ENCODE measurements at regions not wholly inside any gene's neighbourhood (a gene's known extent, or its start where the extent isn't known, plus 50 kb on each side); places are given as distances from the start of the nearest gene placed in this dataset.

- H3K4me2 ChIP-seq (ENCODE audit: low read length) = no peak overlapping the region
- H3K23ac ChIP-seq (ENCODE audit: low read length) = no peak overlapping the region
These were observed 248.2 kb upstream of the MAF start for GRCh38 chr16:79848719-79849118.

GRCh38 chr16:79847569-79847968 lies 247.0 kb upstream of the MAF start:
- Histone ChIP-seq H3K27me3 (ENCODE audit: insufficient read depth, low read length) (no peaks in the 10 kb centered on the region), H3K4me1 (ENCODE audit: control insufficient read depth in 1 of 2, insufficient read depth in 2 of 2, low read length in 2 of 2) (no peaks in the 10 kb centered on the region), H2AK5ac (ENCODE audit: low read length) (no peak overlapping the region), H3K79me1 (ENCODE audit: low read length) (no peaks in the 10 kb centered on the region), H4K8ac (ENCODE audit: low read depth, low read length) (no peak overlapping the region), H3K4me3 (ENCODE audit: low read depth, low read length) (no peak overlapping the region), H2BK5ac (ENCODE audit: low read depth, low read length, poor library complexity) (no peak overlapping the region), H3K9me3 (ENCODE audit: insufficient read depth, low read depth, low read length) (no peaks in the 10 kb centered on the region), H3K36me3 (ENCODE audit: control insufficient read depth in 1 of 2, insufficient read depth in 2 of 2, low read length in 2 of 2) (no peaks in the 10 kb centered on the region), H3K9ac (ENCODE audit: low read length) (no peak overlapping the region), H3K4me2 (ENCODE audit: low read length) (no peak overlapping the region), H3K23ac (ENCODE audit: low read length) (no peak overlapping the region), H4K12ac (ENCODE audit: low read depth, low read length) (no peak overlapping the region), H2AFZ (ENCODE audit: insufficient read depth, low read length, poor library complexity) (no peak overlapping the region), H3K27ac (ENCODE audit: low read depth, low read length) (no peak overlapping the region), H3K14ac (ENCODE audit: low read length) (no peak overlapping the region), H4K91ac (ENCODE audit: low read depth, low read length) (no peak overlapping the region), H3K4ac (ENCODE audit: low read depth, low read length) (no peak overlapping the region), H2BK120ac (ENCODE audit: insufficient read depth, low read length, poor library complexity) (no peak overlapping the region), H3K79me2 (ENCODE audit: control insufficient read depth, insufficient read depth, low read length, poor library complexity) (no peaks in the 10 kb centered on the region), H3K18ac (ENCODE audit: low read length) (no peak overlapping the region), H2BK12ac (ENCODE audit: low read length) (no peak overlapping the region)
- no CpG with 5 or more reads among the region's 5 CpGs for WGBS (ENCODE audit: extremely low coverage, insufficient coverage, insufficient read length)
- DNase-seq = no peak

More at GRCh38 chr16:79848719-79849118, 248.2 kb upstream of the MAF start:
- no CpG with 5 or more reads among the region's 6 CpGs for WGBS (ENCODE audit: extremely low coverage, insufficient coverage, insufficient read length)
- Histone ChIP-seq H2BK5ac (ENCODE audit: low read depth, low read length, poor library complexity) (no peak overlapping the region), H4K12ac (ENCODE audit: low read depth, low read length) (no peak overlapping the region), H2AFZ (ENCODE audit: insufficient read depth, low read length, poor library complexity) (no peak overlapping the region), H3K14ac (ENCODE audit: low read length) (no peak overlapping the region), H3K4ac (ENCODE audit: low read depth, low read length) (no peak overlapping the region), H3K36me3 (ENCODE audit: control insufficient read depth in 1 of 2, insufficient read depth in 2 of 2, low read length in 2 of 2) (no peaks in the 10 kb centered on the region), H3K18ac (ENCODE audit: low read length) (no peak overlapping the region), H3K4me3 (ENCODE audit: low read depth, low read length) (no peak overlapping the region), H3K4me1 (ENCODE audit: control insufficient read depth in 1 of 2, insufficient read depth in 2 of 2, low read length in 2 of 2) (no peaks in the 10 kb centered on the region), H2BK12ac (ENCODE audit: low read length) (no peak overlapping the region), H4K8ac (ENCODE audit: low read depth, low read length) (no peak overlapping the region), H3K27me3 (ENCODE audit: insufficient read depth, low read length) (no peaks in the 10 kb centered on the region), H3K27ac (ENCODE audit: low read depth, low read length) (no peak overlapping the region), H3K9me3 (ENCODE audit: insufficient read depth, low read depth, low read length) (no peaks in the 10 kb centered on the region), H3K9ac (ENCODE audit: low read length) (no peak overlapping the region), H2AK5ac (ENCODE audit: low read length) (no peak overlapping the region), H4K91ac (ENCODE audit: low read depth, low read length) (no peak overlapping the region), H2BK120ac (ENCODE audit: insufficient read depth, low read length, poor library complexity) (no peak overlapping the region), H3K79me1 (ENCODE audit: low read length) (no peaks in the 10 kb centered on the region), H3K79me2 (ENCODE audit: control insufficient read depth, insufficient read depth, low read length, poor library complexity) (no peaks in the 10 kb centered on the region)
- DNase-seq = no peak

- no peak overlapping the region for H3K4ac ChIP-seq (ENCODE audit: low read depth, low read length)
- no CpG with 5 or more reads among the region's 7 CpGs for WGBS (ENCODE audit: extremely low coverage, insufficient coverage, insufficient read length)
- H3K4me3 ChIP-seq (ENCODE audit: low read depth, low read length) = no peak overlapping the region
- H3K4me2 ChIP-seq (ENCODE audit: low read length) = no peak overlapping the region
- no peaks in the 10 kb centered on the region for H3K27me3 ChIP-seq (ENCODE audit: insufficient read depth, low read length)
- H3K9ac ChIP-seq (ENCODE audit: low read length) = no peak overlapping the region
- no peak overlapping the region for H3K18ac ChIP-seq (ENCODE audit: low read length)
- H4K91ac ChIP-seq (ENCODE audit: low read depth, low read length) = no peak overlapping the region
- H4K12ac ChIP-seq (ENCODE audit: low read depth, low read length) = no peak overlapping the region
- no peak overlapping the region for H3K23ac ChIP-seq (ENCODE audit: low read length)
- H2BK12ac ChIP-seq (ENCODE audit: low read length) = no peak overlapping the region
- no peak overlapping the region for H2BK5ac ChIP-seq (ENCODE audit: low read depth, low read length, poor library complexity)
- no peak overlapping the region for H3K14ac ChIP-seq (ENCODE audit: low read length)
- H2AFZ ChIP-seq (ENCODE audit: insufficient read depth, low read length, poor library complexity) = no peak overlapping the region
- H2AK5ac ChIP-seq (ENCODE audit: low read length) = no peak overlapping the region
- no peak for DNase-seq
- H3K9me3 ChIP-seq (ENCODE audit: insufficient read depth, low read depth, low read length) = no peaks in the 10 kb centered on the region
- H2BK120ac ChIP-seq (ENCODE audit: insufficient read depth, low read length, poor library complexity) = no peak overlapping the region
- no peak overlapping the region for H4K8ac ChIP-seq (ENCODE audit: low read depth, low read length)
- no peaks in the 10 kb centered on the region for H3K4me1 ChIP-seq (ENCODE audit: control insufficient read depth in 1 of 2, insufficient read depth in 2 of 2, low read length in 2 of 2)
- no peaks in the 10 kb centered on the region for H3K36me3 ChIP-seq (ENCODE audit: control insufficient read depth in 1 of 2, insufficient read depth in 2 of 2, low read length in 2 of 2)
- H3K79me1 ChIP-seq (ENCODE audit: low read length) = no peaks in the 10 kb centered on the region
- H3K27ac ChIP-seq (ENCODE audit: low read depth, low read length) = no peak overlapping the region
- no peaks in the 10 kb centered on the region for H3K79me2 ChIP-seq (ENCODE audit: control insufficient read depth, insufficient read depth, low read length, poor library complexity)
These were observed 246.6 kb upstream of the MAF start for GRCh38 chr16:79847101-79847500.

- Histone ChIP-seq H3K27me3 (ENCODE audit: insufficient read depth, low read length) (no peaks in the 10 kb centered on the region), H3K36me3 (ENCODE audit: control insufficient read depth in 1 of 2, insufficient read depth in 2 of 2, low read length in 2 of 2) (no peaks in the 10 kb centered on the region), H2AFZ (ENCODE audit: insufficient read depth, low read length, poor library complexity) (no peak overlapping the region), H3K27ac (ENCODE audit: low read depth, low read length) (no peak overlapping the region), H2BK12ac (ENCODE audit: low read length) (no peak overlapping the region), H3K18ac (ENCODE audit: low read length) (no peak overlapping the region), H3K9ac (ENCODE audit: low read length) (no peak overlapping the region), H3K79me2 (ENCODE audit: control insufficient read depth, insufficient read depth, low read length, poor library complexity) (no peaks in the 10 kb centered on the region), H2BK5ac (ENCODE audit: low read depth, low read length, poor library complexity) (no peak overlapping the region), H2BK120ac (ENCODE audit: insufficient read depth, low read length, poor library complexity) (no peak overlapping the region), H4K91ac (ENCODE audit: low read depth, low read length) (no peak overlapping the region), H3K79me1 (ENCODE audit: low read length) (no peaks in the 10 kb centered on the region), H3K14ac (ENCODE audit: low read length) (no peak overlapping the region), H3K4me1 (ENCODE audit: control insufficient read depth in 1 of 2, insufficient read depth in 2 of 2, low read length in 2 of 2) (no peaks in the 10 kb centered on the region), H3K4ac (ENCODE audit: low read depth, low read length) (no peak overlapping the region), H3K9me3 (ENCODE audit: insufficient read depth, low read depth, low read length) (no peaks in the 10 kb centered on the region), H4K12ac (ENCODE audit: low read depth, low read length) (no peak overlapping the region), H4K8ac (ENCODE audit: low read depth, low read length) (no peak overlapping the region), H3K4me2 (ENCODE audit: low read length) (no peak overlapping the region), H3K23ac (ENCODE audit: low read length) (no peak overlapping the region), H2AK5ac (ENCODE audit: low read length) (no peak overlapping the region), H3K4me3 (ENCODE audit: low read depth, low read length) (no peak overlapping the region)
- no CpG with 5 or more reads among the region's 7 CpGs for WGBS (ENCODE audit: extremely low coverage, insufficient coverage, insufficient read length)
- no peak for DNase-seq
These were observed 245.2 kb upstream of the MAF start for GRCh38 chr16:79845734-79846135.

Data from trophoblast cell (in vitro differentiated cells and primary cell).